ENCODE measurements at regions not wholly inside any gene's neighbourhood (a gene's known extent, or its start where the extent isn't known, plus 50 kb on each side); places are given as distances from the start of the nearest gene placed in this dataset.
"Not testable (repeated sequence)": the region's sequence is repeated elsewhere in the genome, so short reads cannot be mapped to it uniquely, and the experiment has no call there.

- H3K4me3 ChIP-seq (ENCODE audit: low read depth in 1 of 5, low read length in 5 of 5), result no peak overlapping the region
- no peaks in the 10 kb centered on the region for H3K36me3 ChIP-seq (ENCODE audit: control insufficient read depth in 5 of 5, insufficient read depth in 5 of 5, low read length in 5 of 5)
- peaks cover 22 to 40% (median 38%) of the 10 kb centered on the region in 5 donors for H3K27me3 ChIP-seq (ENCODE audit: control insufficient read depth in 5 of 5, insufficient read depth in 4 of 5, low read length in 5 of 5)
- no peak overlapping the region for H3K27ac ChIP-seq (ENCODE audit: low read depth, low read length)
- no peaks in the 10 kb centered on the region for H3K4me1 ChIP-seq (ENCODE audit: control insufficient read depth in 5 of 5, insufficient read depth in 5 of 5, low read length in 5 of 5)
- peaks cover 0 to 8% (median 4%) of the 10 kb centered on the region in 5 donors for H3K9me3 ChIP-seq (ENCODE audit: control insufficient read depth in 5 of 5, low read length in 5 of 5)
- H3K9ac ChIP-seq (ENCODE audit: low read length in 5 of 5), result no peak overlapping the region
Measured at GRCh38 chr17:74119049-74119580, 84.4 kb upstream of the RPL38 start.

- Histone ChIP-seq H3K4me1 (ENCODE audit: control insufficient read depth in 5 of 5, insufficient read depth in 5 of 5, low read length in 5 of 5) (no peaks in the 10 kb centered on the region), H3K9ac (ENCODE audit: low read length in 5 of 5) (no peak overlapping the region), H3K27me3 (ENCODE audit: control insufficient read depth in 5 of 5, insufficient read depth in 4 of 5, low read length in 5 of 5) (peaks cover 16 to 36% (median 33%) of the 10 kb centered on the region in 5 donors), H3K27ac (ENCODE audit: low read depth, low read length) (no peak overlapping the region), H3K9me3 (ENCODE audit: control insufficient read depth in 5 of 5, low read length in 5 of 5) (peaks cover 0 to 8% (median 4%) of the 10 kb centered on the region in 5 donors), H3K36me3 (ENCODE audit: control insufficient read depth in 5 of 5, insufficient read depth in 5 of 5, low read length in 5 of 5) (no peaks in the 10 kb centered on the region), H3K4me3 (ENCODE audit: low read depth in 1 of 5, low read length in 5 of 5) (no peak overlapping the region)
Measured at GRCh38 chr17:74119965-74120364, 83.5 kb upstream of the RPL38 start.

DNA sequence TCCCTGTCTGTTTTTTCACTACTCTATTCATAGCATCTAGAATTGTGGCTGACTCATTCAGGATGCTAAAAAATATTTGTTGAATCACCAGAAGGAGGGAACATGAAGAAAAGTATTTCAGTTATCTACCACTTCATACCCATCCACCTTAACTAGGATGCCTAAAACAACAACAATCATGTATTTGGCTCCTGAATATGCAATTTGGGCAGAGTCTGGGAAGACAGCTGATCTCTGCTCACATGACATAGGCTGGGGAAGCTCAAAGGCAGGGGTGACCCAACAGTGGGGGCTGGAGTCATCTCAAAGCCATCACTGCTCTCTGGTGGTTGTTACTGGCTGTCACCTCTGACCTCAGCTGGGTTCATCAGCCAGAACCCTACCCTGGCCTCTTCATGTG lies 80.1 kb upstream of the RPL38 start:
- H3K4me1 ChIP-seq (ENCODE audit: control insufficient read depth in 5 of 5, insufficient read depth in 5 of 5, low read length in 5 of 5), result no peaks in the 10 kb centered on the region
- no peak overlapping the region for H3K9ac ChIP-seq (ENCODE audit: low read length in 5 of 5)
- H3K27me3 ChIP-seq (ENCODE audit: control insufficient read depth in 5 of 5, insufficient read depth in 4 of 5, low read length in 5 of 5), result peaks cover 6 to 30% (median 21%) of the 10 kb centered on the region in 5 donors
- H3K27ac ChIP-seq (ENCODE audit: low read depth, low read length), result no peak overlapping the region
- H3K4me3 ChIP-seq (ENCODE audit: low read depth in 1 of 5, low read length in 5 of 5), result no peak overlapping the region
- H3K36me3 ChIP-seq (ENCODE audit: control insufficient read depth in 5 of 5, insufficient read depth in 5 of 5, low read length in 5 of 5), result no peaks in the 10 kb centered on the region
- peaks cover 0 to 8% (median 8%) of the 10 kb centered on the region in 5 donors for H3K9me3 ChIP-seq (ENCODE audit: control insufficient read depth in 5 of 5, low read length in 5 of 5)

- H3K4me1 ChIP-seq (ENCODE audit: control insufficient read depth in 5 of 5, insufficient read depth in 5 of 5, low read length in 5 of 5), result no peaks in the 10 kb centered on the region
- H3K9ac ChIP-seq (ENCODE audit: low read length in 5 of 5), result no peak overlapping the region
- no peak overlapping the region for H3K27ac ChIP-seq (ENCODE audit: low read depth, low read length)
- peaks cover 0 to 8% (median 8%) of the 10 kb centered on the region in 5 donors for H3K9me3 ChIP-seq (ENCODE audit: control insufficient read depth in 5 of 5, low read length in 5 of 5)
- no peaks in the 10 kb centered on the region for H3K36me3 ChIP-seq (ENCODE audit: control insufficient read depth in 5 of 5, insufficient read depth in 5 of 5, low read length in 5 of 5)
- no peak overlapping the region for H3K4me3 ChIP-seq (ENCODE audit: low read depth in 1 of 5, low read length in 5 of 5)
- H3K27me3 ChIP-seq (ENCODE audit: control insufficient read depth in 5 of 5, insufficient read depth in 4 of 5, low read length in 5 of 5), result peaks cover 10 to 30% (median 25%) of the 10 kb centered on the region in 5 donors
Measured at GRCh38 chr17:74123866-74124444, 79.5 kb upstream of the RPL38 start.

DNA sequence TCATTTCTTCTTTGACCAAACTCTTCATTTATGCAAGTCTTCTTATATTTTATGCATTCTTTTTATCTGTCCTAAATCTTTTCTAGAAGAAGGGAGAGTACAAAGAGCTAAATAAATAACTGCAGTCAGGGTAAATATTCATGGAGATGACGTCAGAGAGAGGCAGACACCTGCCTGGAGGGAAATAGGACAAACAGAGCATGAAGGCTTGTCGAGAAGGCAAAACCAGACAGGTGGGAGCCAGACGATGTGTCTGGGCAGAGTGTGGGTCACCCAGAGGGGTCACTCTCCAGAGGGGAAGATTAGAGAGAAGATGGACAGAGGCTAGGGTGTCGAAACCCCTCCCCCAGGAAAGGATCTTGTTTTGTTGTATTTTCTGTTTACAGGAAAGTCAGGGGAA lies 78.3 kb upstream of the RPL38 start:
- Histone ChIP-seq H3K36me3 (ENCODE audit: control insufficient read depth in 5 of 5, insufficient read depth in 5 of 5, low read length in 5 of 5) (no peaks in the 10 kb centered on the region), H3K4me3 (ENCODE audit: low read depth in 1 of 5, low read length in 5 of 5) (no peak overlapping the region), H3K9ac (ENCODE audit: low read length in 5 of 5) (no peak overlapping the region), H3K4me1 (ENCODE audit: control insufficient read depth in 5 of 5, insufficient read depth in 5 of 5, low read length in 5 of 5) (no peaks in the 10 kb centered on the region), H3K27ac (ENCODE audit: low read depth, low read length) (no peak overlapping the region), H3K27me3 (ENCODE audit: control insufficient read depth in 5 of 5, insufficient read depth in 4 of 5, low read length in 5 of 5) (peaks cover 8 to 32% (median 17%) of the 10 kb centered on the region in 5 donors), H3K9me3 (ENCODE audit: control insufficient read depth in 5 of 5, low read length in 5 of 5) (peaks cover 0 to 8% (median 8%) of the 10 kb centered on the region in 5 donors)

- H3K9ac ChIP-seq (ENCODE audit: low read length in 5 of 5), result no peak overlapping the region
- H3K36me3 ChIP-seq (ENCODE audit: control insufficient read depth in 5 of 5, insufficient read depth in 5 of 5, low read length in 5 of 5), result no peaks in the 10 kb centered on the region
- H3K27me3 ChIP-seq (ENCODE audit: control insufficient read depth in 5 of 5, insufficient read depth in 4 of 5, low read length in 5 of 5), result peaks cover 7 to 34% (median 18%) of the 10 kb centered on the region in 5 donors
- no peak overlapping the region for H3K4me3 ChIP-seq (ENCODE audit: low read depth in 1 of 5, low read length in 5 of 5)
- no peaks in the 10 kb centered on the region for H3K4me1 ChIP-seq (ENCODE audit: control insufficient read depth in 5 of 5, insufficient read depth in 5 of 5, low read length in 5 of 5)
- H3K27ac ChIP-seq (ENCODE audit: low read depth, low read length), result no peak overlapping the region
- peaks cover 0 to 8% (median 6%) of the 10 kb centered on the region in 5 donors for H3K9me3 ChIP-seq (ENCODE audit: control insufficient read depth in 5 of 5, low read length in 5 of 5)
Measured at GRCh38 chr17:74126179-74126900, 77.1 kb upstream of the RPL38 start.

DNA sequence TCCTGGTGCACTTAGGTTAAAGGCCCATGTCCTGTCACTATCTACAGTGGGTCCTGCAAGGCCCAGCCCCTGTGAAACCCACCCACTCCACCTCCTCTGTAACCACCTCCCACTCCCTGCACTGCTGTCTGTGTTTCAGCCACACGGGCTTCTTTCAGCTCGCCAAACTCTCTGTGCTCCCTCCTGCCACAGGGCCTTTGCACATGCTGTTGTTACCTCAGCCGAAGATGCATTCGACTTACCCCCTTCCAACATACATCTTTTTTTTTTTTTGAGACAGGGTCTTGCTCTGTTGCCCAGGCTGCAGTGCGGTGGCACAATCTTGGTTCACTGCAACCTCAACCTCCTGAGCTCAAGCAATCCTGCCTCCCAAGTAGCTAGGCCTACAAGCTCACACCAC lies 76.5 kb upstream of the RPL38 start:
- no peak overlapping the region for H3K27ac ChIP-seq (ENCODE audit: low read depth, low read length)
- no peaks in the 10 kb centered on the region for H3K36me3 ChIP-seq (ENCODE audit: control insufficient read depth in 5 of 5, insufficient read depth in 5 of 5, low read length in 5 of 5)
- H3K27me3 ChIP-seq (ENCODE audit: control insufficient read depth in 5 of 5, insufficient read depth in 4 of 5, low read length in 5 of 5), result peaks cover 8 to 34% (median 21%) of the 10 kb centered on the region in 5 donors
- no peaks in the 10 kb centered on the region for H3K4me1 ChIP-seq (ENCODE audit: control insufficient read depth in 5 of 5, insufficient read depth in 5 of 5, low read length in 5 of 5)
- H3K4me3 ChIP-seq (ENCODE audit: low read depth in 1 of 5, low read length in 5 of 5), result no peak overlapping the region
- peaks cover 0 to 8% (median 0%) of the 10 kb centered on the region in 5 donors for H3K9me3 ChIP-seq (ENCODE audit: control insufficient read depth in 5 of 5, low read length in 5 of 5)
- H3K9ac ChIP-seq (ENCODE audit: low read length in 5 of 5), result no peak overlapping the region

DNA sequence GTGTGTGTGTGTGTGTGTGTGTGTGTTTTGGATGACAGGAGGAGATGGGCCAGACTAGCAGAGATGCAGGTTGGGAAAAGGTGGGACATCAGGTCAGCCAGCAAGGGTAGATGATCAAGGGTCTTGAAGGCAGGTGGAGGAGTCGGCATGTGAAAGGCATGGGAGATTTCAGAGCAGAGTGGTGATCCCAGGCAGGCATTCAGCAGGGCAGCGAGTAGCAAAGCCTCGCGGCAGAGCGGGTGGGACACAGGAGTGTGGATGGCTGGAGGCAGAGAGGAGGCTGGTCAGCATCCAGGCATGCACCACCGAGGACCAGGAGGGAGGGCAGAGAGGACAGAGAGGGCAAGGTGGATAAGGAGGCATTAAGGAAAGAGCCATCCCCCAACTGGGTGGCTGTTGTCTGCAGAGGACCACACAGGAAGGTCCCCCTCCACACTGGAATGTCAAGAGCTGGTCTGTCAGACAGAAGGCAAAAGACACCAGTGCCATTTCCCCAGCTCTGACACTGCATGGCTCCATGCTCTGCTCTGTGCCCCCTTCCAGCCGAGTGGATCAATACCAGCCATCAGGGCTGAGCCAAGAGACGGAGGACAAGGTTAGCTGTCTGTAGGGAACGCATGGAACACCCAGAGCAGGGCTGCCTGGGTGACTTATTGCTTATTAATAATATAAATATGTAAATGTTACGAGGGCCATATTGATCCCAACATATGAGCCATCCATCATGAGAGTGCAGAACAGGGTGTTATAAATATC lies 74.8 kb upstream of the RPL38 start:
- Histone ChIP-seq H3K9me3 (ENCODE audit: control insufficient read depth in 5 of 5, low read length in 5 of 5) (peaks cover 0 to 4% (median 0%) of the 10 kb centered on the region in 5 donors), H3K27me3 (ENCODE audit: control insufficient read depth in 5 of 5, insufficient read depth in 4 of 5, low read length in 5 of 5) (peaks cover 8 to 37% (median 21%) of the 10 kb centered on the region in 5 donors)

DNA sequence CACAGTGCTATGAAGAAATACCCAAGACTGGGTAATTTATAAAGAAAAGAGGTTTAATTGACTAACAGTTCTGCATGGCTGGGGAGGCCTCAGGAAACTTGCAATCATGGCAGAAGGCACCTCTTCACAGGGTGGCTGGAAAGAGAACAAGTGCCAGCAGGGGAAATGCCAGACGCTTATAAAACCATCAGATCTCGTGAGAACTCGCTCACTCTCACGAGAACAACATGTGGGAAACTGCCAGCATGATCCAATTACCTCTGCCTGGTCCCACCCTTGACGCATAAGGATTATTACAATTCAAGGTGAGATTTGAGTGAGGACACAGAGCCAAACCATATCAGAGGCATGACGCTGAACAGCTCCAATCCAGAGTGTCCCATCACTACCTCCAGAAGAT lies 73.7 kb upstream of the RPL38 start:
- not testable (repeated sequence) for H3K4me1 ChIP-seq (ENCODE audit: control insufficient read depth in 5 of 5, insufficient read depth in 5 of 5, low read length in 5 of 5); H3K36me3 ChIP-seq (ENCODE audit: control insufficient read depth in 5 of 5, insufficient read depth in 5 of 5, low read length in 5 of 5); H3K4me3 ChIP-seq (ENCODE audit: low read depth in 1 of 5, low read length in 5 of 5); H3K27ac ChIP-seq (ENCODE audit: low read depth, low read length); H3K9ac ChIP-seq (ENCODE audit: low read length in 5 of 5); H3K9me3 ChIP-seq (ENCODE audit: control insufficient read depth in 5 of 5, low read length in 5 of 5)
- H3K27me3 ChIP-seq (ENCODE audit: control insufficient read depth in 5 of 5, insufficient read depth in 4 of 5, low read length in 5 of 5), result peaks cover 8 to 40% (median 23%) of the 10 kb centered on the region in 5 donors

More for the DNA sequence above, 74.8 kb upstream of the RPL38 start:
- no peak overlapping the region for H3K9ac ChIP-seq (ENCODE audit: low read length in 5 of 5)
- H3K27ac ChIP-seq (ENCODE audit: low read depth, low read length), result no peak overlapping the region
- H3K36me3 ChIP-seq (ENCODE audit: control insufficient read depth in 5 of 5, insufficient read depth in 5 of 5, low read length in 5 of 5), result no peaks in the 10 kb centered on the region
- H3K4me3 ChIP-seq (ENCODE audit: low read depth in 1 of 5, low read length in 5 of 5), result no peak overlapping the region
- H3K4me1 ChIP-seq (ENCODE audit: control insufficient read depth in 5 of 5, insufficient read depth in 5 of 5, low read length in 5 of 5), result no peaks in the 10 kb centered on the region

All from subcutaneous abdominal adipose tissue (tissue), 5 donors.